Right atrium auricular region (tissue), 2 donors: ENCODE measurements at regions not wholly inside any gene's neighbourhood (a gene's known extent, or its start where the extent isn't known, plus 50 kb on each side); places are given as distances from the start of the nearest gene placed in this dataset.
"Not testable (repeated sequence)": the region's sequence is repeated elsewhere in the genome, so short reads cannot be mapped to it uniquely, and the experiment has no call there.

Experiments
- DNase-seq: peaks from one replicate; pipeline ENCODE4 v3.0.0-alpha.2; 2019; ENCODE audit warnings: low spot score
- H3K27ac ChIP-seq, 2 donors: fragments of 200-600 bp; sonication (generic); 1 replicate in 1 of 2; 2 replicates in 1 of 2; pipeline ENCODE4 v1.5.1; 2016 to 2019
- H3K27me3 ChIP-seq, 2 donors: fragments of 200-600 bp; sonication (generic); one replicate each; pipeline versions ENCODE4 v1.5.1 to v1.6.0; 2017 to 2019
- H3K36me3 ChIP-seq: fragments of 200-600 bp; sonication (generic); one replicate; pipeline ENCODE4 v1.5.1; 2016
- H3K4me1 ChIP-seq, 2 donors: fragments of 200-600 bp; sonication (generic); one replicate each; pipeline versions ENCODE4 v1.5.1 to v1.6.0; 2017 to 2019
- H3K4me3 ChIP-seq, 2 donors: fragments of 200-600 bp; sonication (generic); 1 replicate in 1 of 2; 2 replicates in 1 of 2; pipeline ENCODE4 v1.5.1; 2017 to 2019; ENCODE audit warnings: mild to moderate bottlenecking in 1 of 2, moderate library complexity in 1 of 2
- H3K9me3 ChIP-seq, 2 donors: fragments of 200-600 bp; sonication (generic); one replicate each; pipeline ENCODE4 v1.5.1; 2019
- TF ChIP-seq, protein P1 (sequence below), 2 donors: fragments of 200-600 bp; sonication (generic); IDR thresholded peaks; one replicate each; pipeline ENCODE4 v1.5.1; 2019; ENCODE audit warnings: antibody characterized with exemption in 2 of 2

DNA sequence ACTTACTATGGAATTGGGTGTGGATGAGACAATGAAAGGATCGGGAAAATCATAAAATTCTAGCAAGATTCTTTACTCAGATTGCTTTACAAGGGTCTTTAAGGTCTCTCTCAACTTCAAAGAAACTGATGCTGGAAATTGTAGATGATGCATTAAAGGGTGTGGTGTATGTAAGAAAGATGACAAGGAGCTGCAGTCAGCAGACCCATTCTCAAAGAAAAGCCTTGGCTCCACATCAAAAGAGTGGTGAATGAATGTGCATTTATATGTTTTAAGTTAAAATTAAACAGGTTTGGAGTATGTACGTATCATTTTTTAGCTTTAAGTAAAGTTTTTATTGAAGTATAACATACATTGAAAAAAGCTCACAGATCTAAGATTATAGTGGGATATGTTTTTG is 194.5 kb downstream of the C12orf75 start:
- TF ChIP-seq, protein P1, sequence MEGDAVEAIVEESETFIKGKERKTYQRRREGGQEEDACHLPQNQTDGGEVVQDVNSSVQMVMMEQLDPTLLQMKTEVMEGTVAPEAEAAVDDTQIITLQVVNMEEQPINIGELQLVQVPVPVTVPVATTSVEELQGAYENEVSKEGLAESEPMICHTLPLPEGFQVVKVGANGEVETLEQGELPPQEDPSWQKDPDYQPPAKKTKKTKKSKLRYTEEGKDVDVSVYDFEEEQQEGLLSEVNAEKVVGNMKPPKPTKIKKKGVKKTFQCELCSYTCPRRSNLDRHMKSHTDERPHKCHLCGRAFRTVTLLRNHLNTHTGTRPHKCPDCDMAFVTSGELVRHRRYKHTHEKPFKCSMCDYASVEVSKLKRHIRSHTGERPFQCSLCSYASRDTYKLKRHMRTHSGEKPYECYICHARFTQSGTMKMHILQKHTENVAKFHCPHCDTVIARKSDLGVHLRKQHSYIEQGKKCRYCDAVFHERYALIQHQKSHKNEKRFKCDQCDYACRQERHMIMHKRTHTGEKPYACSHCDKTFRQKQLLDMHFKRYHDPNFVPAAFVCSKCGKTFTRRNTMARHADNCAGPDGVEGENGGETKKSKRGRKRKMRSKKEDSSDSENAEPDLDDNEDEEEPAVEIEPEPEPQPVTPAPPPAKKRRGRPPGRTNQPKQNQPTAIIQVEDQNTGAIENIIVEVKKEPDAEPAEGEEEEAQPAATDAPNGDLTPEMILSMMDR (IDR thresholded peaks at IDR 0.05) = no peak
- no peaks in the 10 kb centered on the region for H3K9me3 ChIP-seq
- H3K4me1 ChIP-seq = peaks cover 0 to 22% of the 10 kb centered on the region in 2 donors
- no peak for DNase-seq
- H3K4me3 ChIP-seq = no peak overlapping the region
- no peak overlapping the region for H3K27ac ChIP-seq
- no peaks in the 10 kb centered on the region for H3K36me3 ChIP-seq
- H3K27me3 ChIP-seq = no peaks in the 10 kb centered on the region

DNA sequence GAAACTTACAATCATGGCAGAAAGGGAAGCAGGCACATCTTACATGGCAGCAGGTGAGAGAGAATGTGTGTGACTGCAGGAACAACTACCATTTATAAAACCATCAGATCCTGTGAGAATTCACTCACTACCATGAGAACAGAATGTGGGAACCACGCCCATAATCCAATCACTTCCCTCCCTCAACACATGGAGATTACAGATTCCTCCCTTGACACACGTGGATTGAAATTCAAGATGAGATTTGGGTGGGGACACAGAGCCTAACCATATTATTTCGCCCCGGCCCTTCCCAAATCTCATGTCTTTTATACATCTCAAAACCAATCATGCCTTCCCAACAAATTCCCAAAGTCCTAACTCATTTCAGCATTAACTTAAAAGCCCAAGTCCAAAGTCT is 203.6 kb downstream of the C12orf75 start:
- TF ChIP-seq, protein P1 (IDR thresholded peaks at IDR 0.05) = no peak
- no peak for DNase-seq
- no peaks in the 10 kb centered on the region for H3K36me3 ChIP-seq

DNA sequence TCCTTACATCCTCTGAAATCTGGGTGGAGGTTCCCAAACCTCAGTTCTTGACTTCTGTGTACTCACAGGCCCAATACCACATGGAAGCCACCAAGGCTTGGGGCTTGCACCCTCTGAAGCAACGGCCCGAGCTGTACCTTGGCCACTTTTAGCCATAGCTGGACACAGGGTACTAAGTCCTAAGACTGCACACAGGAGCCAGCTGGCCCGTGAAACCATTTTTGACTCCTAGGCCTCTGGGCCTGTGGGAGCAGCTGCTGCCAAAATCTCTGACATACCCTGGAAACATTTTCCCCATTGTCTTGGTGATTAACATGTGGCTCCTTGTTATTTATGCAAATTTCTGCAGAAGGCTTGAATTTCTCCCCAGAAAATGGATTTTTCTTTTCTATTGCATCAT is 204.5 kb downstream of the C12orf75 start:
- not testable (repeated sequence) for H3K9me3 ChIP-seq, DNase-seq, H3K4me1 ChIP-seq, H3K36me3 ChIP-seq, H3K4me3 ChIP-seq, H3K27me3 ChIP-seq, H3K27ac ChIP-seq

More for the DNA sequence above, 203.6 kb downstream of the C12orf75 start:
- H3K27me3 ChIP-seq = no peaks in the 10 kb centered on the region
- no peak overlapping the region for H3K4me3 ChIP-seq
- H3K27ac ChIP-seq = no peak overlapping the region
- no peaks in the 10 kb centered on the region for H3K4me1 ChIP-seq
- H3K9me3 ChIP-seq = peaks cover 0 to 6% of the 10 kb centered on the region in 2 donors

DNA sequence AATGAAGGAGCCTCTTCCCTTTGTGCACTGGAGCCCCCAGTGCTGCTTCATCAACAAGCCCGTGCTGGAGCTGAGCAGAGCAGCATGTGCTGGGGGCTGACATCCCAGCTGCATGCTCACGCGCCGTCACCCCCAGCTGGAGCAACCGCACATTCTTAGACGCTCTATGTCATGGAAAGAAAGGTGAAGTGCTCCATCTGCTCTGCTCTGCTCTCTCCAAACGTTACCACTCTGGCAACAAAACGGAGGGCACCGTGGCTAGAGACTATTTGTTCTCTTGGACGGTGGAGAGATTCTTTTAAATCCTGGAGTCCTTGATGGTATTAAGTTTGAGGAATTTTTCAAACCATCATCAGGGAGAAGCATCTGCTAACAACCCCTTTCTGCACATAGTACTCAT is 208.4 kb downstream of the C12orf75 start:
- Histone ChIP-seq H3K4me1 (no peaks in the 10 kb centered on the region), H3K9me3 (peaks cover 0 to 6% of the 10 kb centered on the region in 2 donors), H3K36me3 (no peaks in the 10 kb centered on the region), H3K4me3 (no peak overlapping the region), H3K27ac (no peak overlapping the region), H3K27me3 (no peaks in the 10 kb centered on the region)
- TF ChIP-seq, protein P1 (IDR thresholded peaks at IDR 0.05) = no peak
- no peak for DNase-seq

DNA sequence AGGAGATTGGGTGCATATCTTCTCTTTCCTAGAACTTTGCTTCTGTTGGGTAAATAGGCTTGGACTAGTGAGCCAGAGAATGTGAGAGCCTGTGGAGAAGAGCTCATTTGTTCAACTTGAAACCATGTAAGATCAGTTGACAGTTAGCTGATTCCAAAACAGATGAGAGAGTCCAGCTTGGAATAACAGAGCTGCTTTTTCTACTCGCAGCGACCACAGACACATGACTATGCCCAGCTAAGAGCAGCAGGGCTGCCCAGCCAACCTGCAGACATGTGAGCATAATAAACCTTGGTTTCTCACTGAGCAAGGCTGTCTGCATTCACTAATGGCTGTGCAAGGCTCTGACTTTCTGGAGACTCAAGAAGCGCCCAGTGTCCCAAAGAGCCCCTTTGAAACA is 209.2 kb downstream of the C12orf75 start:
- Histone ChIP-seq H3K27ac (no peak overlapping the region), H3K27me3 (no peaks in the 10 kb centered on the region), H3K36me3 (no peaks in the 10 kb centered on the region), H3K4me1 (no peaks in the 10 kb centered on the region), H3K9me3 (peaks cover 0 to 1% of the 10 kb centered on the region in 2 donors), H3K4me3 (no peak overlapping the region)
- DNase-seq = no peak
- TF ChIP-seq, protein P1 (IDR thresholded peaks at IDR 0.05) = no peak

DNA sequence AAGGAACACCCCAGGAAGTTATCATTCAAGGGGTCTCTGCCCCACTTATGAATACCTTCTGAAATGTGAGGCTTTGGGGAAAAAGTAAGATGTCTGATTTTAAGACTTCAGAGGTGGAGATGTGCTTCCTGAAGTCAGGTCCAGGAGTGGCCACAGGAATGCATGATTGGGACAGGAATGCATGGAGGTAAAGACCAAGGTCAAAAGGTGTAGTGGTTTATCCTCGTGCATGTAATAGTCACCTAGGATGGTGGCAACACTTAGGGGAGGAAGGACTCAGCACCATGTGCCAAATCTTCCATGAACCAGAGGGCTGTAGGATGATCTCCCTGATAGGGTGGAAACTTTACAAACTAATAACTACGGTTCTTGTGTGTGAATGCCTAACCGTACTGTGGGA is 217.3 kb downstream of the C12orf75 start:
- H3K4me3 ChIP-seq = no peak overlapping the region
- no peaks in the 10 kb centered on the region for H3K27me3 ChIP-seq
- no peaks in the 10 kb centered on the region for H3K36me3 ChIP-seq
- H3K9me3 ChIP-seq = no peaks in the 10 kb centered on the region
- no peak for DNase-seq
- TF ChIP-seq, protein P1 (IDR thresholded peaks at IDR 0.05) = no peak
- H3K27ac ChIP-seq = no peak overlapping the region
- H3K4me1 ChIP-seq = no peaks in the 10 kb centered on the region
